A549 (cell line): ENCODE measurements at regions not wholly inside any gene's neighbourhood (a gene's known extent, or its start where the extent isn't known, plus 50 kb on each side); places are given as distances from the start of the nearest gene placed in this dataset.

Experiments used
- ATAC-seq, 2 experiments: fragments of 200-7000 bp in 1 of 2; fragments of >200 bp in 1 of 2; cut with Nextera tagmentation in 1 of 2; cut with Tn5 transposase in 1 of 2; 3 replicates each; pipeline versions ENCODE4 v1.8.0 to v1.9.1; 2018 to 2020; ENCODE audit warnings: mild to moderate bottlenecking in 1 of 2, moderate library complexity in 1 of 2
- CTCF ChIA-PET: fragments of 300-600 bp; sonication (Branson Sonifier 250); formaldehyde crosslinking; extraction: SDS; loops from one replicate; lab custom pipeline; 2021; ENCODE audit warnings: antibody characterized with exemption, inconsistent platforms; lab: Yijun Ruan, JAX
- POLR2A ChIA-PET: fragments of 350-600 bp; formaldehyde crosslinking; extraction: SDS; loops from one replicate; lab custom pipeline; 2021; ENCODE audit warnings: antibody characterized with exemption, inconsistent platforms; lab: Yijun Ruan, JAX
- DNase-seq, 2 experiments: peaks; one replicate each; pipeline versions ENCODE4 v3.0.0 to v3.0.0-alpha.2; 2011 to 2016; ENCODE audit warnings: low read depth in 1 of 2, low spot score in 1 of 2
- FAIRE-seq: peaks from 2 replicates; lab custom pipeline; 2011; peaks lifted over from hg19 to GRCh38; lab: Jason Lieb, UNC
- H3K27ac ChIP-seq, 2 experiments: fragments of >200 bp; sonication (Bioruptor Twin); formaldehyde crosslinking; 3 replicates each; pipeline ENCODE4 v1.5.1; 2016 to 2017
- H3K4me1 ChIP-seq: fragments of >200 bp; sonication (Bioruptor Twin); formaldehyde crosslinking; 3 replicates; pipeline ENCODE4 v1.6.1; 2016
- H3K4me2 ChIP-seq: fragments of >200 bp; sonication (Bioruptor Twin); formaldehyde crosslinking; 3 replicates; pipeline ENCODE4 v1.6.1; 2016
- H3K4me3 ChIP-seq: fragments of >200 bp; sonication (Bioruptor Twin); formaldehyde crosslinking; 3 replicates; pipeline ENCODE4 v1.5.1; 2016
- H3K9me3 ChIP-seq: fragments of >200 bp; sonication (Bioruptor Twin); formaldehyde crosslinking; 3 replicates; pipeline ENCODE4 v1.6.1; 2016
- CBX8 ChIP-seq: fragments of 200-600 bp; sonication (generic); IDR thresholded peaks from 2 replicates; pipeline ENCODE4 v1.6.1; 2016
- CEBPB ChIP-seq, 2 experiments: fragments of >200 bp in 1 of 2; sonication (Bioruptor Twin) in 1 of 2; formaldehyde crosslinking in 1 of 2; IDR thresholded peaks; 2 replicates each; pipeline ENCODE4 v1.6.1; 2012 to 2016
- CHD4 ChIP-seq: fragments of 200-600 bp; sonication (generic); IDR thresholded peaks from 2 replicates; pipeline ENCODE4 v1.6.1; 2016; ENCODE audit warnings: antibody characterized with exemption, mild to moderate bottlenecking, borderline replicate concordance
- CTCF ChIP-seq: fragments of >200 bp; sonication (Bioruptor Twin); formaldehyde crosslinking; IDR thresholded peaks from 3 replicates; pipeline ENCODE4 v1.5.1; 2016
- ESRRA ChIP-seq: fragments of 150-350 bp; IDR thresholded peaks from 2 replicates; pipeline ENCODE4 v1.6.1; 2014; ENCODE audit warnings: mild to moderate bottlenecking, low read length, borderline replicate concordance
- FOSB ChIP-seq: fragments of 250-450 bp; sonication (Bioruptor Pico); IDR thresholded peaks from 2 replicates; pipeline ENCODE4 v1.5.0; 2020; ENCODE audit warnings: mild to moderate bottlenecking, moderate library complexity
- FOXS1 ChIP-seq: fragments of 250-450 bp; sonication (Bioruptor Pico); IDR thresholded peaks from 2 replicates; pipeline ENCODE4 v1.5.0; 2020; ENCODE audit warnings: mild to moderate bottlenecking, moderate library complexity
- GATA3 ChIP-seq: IDR thresholded peaks from 2 replicates; pipeline ENCODE4 v1.6.1; 2012; ENCODE audit warnings: borderline replicate concordance
- HDAC2 ChIP-seq: fragments of 200-600 bp; sonication (generic); IDR thresholded peaks from 2 replicates; pipeline ENCODE4 v1.6.1; 2016
- HEYL ChIP-seq: fragments of 250-450 bp; sonication (Bioruptor Pico); IDR thresholded peaks from 2 replicates; pipeline ENCODE4 v1.8.0; 2021; ENCODE audit warnings: mild to moderate bottlenecking, moderate library complexity
- JUN ChIP-seq, 2 experiments: fragments of >200 bp; sonication (Bioruptor Twin); formaldehyde crosslinking; IDR thresholded peaks; 2 replicates in 1 of 2; 3 replicates in 1 of 2; pipeline ENCODE4 v1.6.1; 2016 to 2017
- JUNB ChIP-seq: fragments of >200 bp; sonication (Bioruptor Twin); formaldehyde crosslinking; IDR thresholded peaks from 2 replicates; pipeline ENCODE4 v1.6.1; 2016
- KDM1A ChIP-seq: fragments of 200-600 bp; sonication (generic); IDR thresholded peaks from 2 replicates; pipeline ENCODE4 v1.6.1; 2016; ENCODE audit warnings: low read depth, mild to moderate bottlenecking
- KDM5A ChIP-seq: fragments of 200-600 bp; sonication (generic); IDR thresholded peaks from 2 replicates; pipeline ENCODE4 v1.6.1; 2016; ENCODE audit warnings: antibody characterized with exemption, mild to moderate bottlenecking
- MAFK ChIP-seq: fragments of 450-650 bp; IDR thresholded peaks from 2 replicates; pipeline ENCODE4 v1.6.1; 2014; ENCODE audit not compliant: partially characterized antibody
- NR3C1 ChIP-seq: fragments of >200 bp; sonication (Bioruptor Twin); formaldehyde crosslinking; IDR thresholded peaks from 3 replicates; pipeline ENCODE4 v1.6.1; 2017
- PHF8 ChIP-seq: fragments of 200-600 bp; sonication (generic); IDR thresholded peaks from 2 replicates; pipeline ENCODE4 v1.6.1; 2016; ENCODE audit warnings: low read depth, mild to moderate bottlenecking, antibody characterized with exemption, moderate library complexity, borderline replicate concordance
- RAD21 ChIP-seq, 2 experiments: fragments of >200 bp in 1 of 2; sonication (Bioruptor Twin) in 1 of 2; formaldehyde crosslinking in 1 of 2; IDR thresholded peaks in 1 of 2; conservative IDR thresholded peaks in 1 of 2; 2 replicates in 1 of 2; 3 replicates in 1 of 2; pipeline ENCODE4 v1.6.1; 2012 to 2018; ENCODE audit warnings: inconsistent platforms in 1 of 2
- RARB ChIP-seq: fragments of 250-450 bp; sonication (Bioruptor Pico); IDR thresholded peaks from 2 replicates; pipeline ENCODE4 v1.8.0; 2021; ENCODE audit warnings: mild to moderate bottlenecking, moderate library complexity
- RFX5 ChIP-seq: fragments of 450-650 bp; IDR thresholded peaks from 2 replicates; pipeline ENCODE4 v1.7.1; 2014; ENCODE audit warnings: antibody characterized with exemption, mild to moderate bottlenecking, moderate library complexity
- ZC3H11A ChIP-seq: fragments of 450-650 bp; IDR thresholded peaks from 2 replicates; pipeline ENCODE4 v1.6.1; 2014; ENCODE audit warnings: antibody characterized with exemption, mild to moderate bottlenecking
- ZFP36 ChIP-seq: fragments of 450-650 bp; IDR thresholded peaks from 2 replicates; pipeline ENCODE4 v1.6.1; 2014; ENCODE audit warnings: borderline replicate concordance; ENCODE audit not compliant: partially characterized antibody
- ZSCAN20 ChIP-seq: fragments of 250-450 bp; sonication (Bioruptor Pico); IDR thresholded peaks from 2 replicates; pipeline ENCODE4 v1.8.0; 2022; ENCODE audit warnings: mild to moderate bottlenecking, moderate library complexity
- WGBS: methylation state at CpG from one replicate; pipeline ENCODE4 v1.1.6; 2017; ENCODE audit errors: missing lambda C conversion rate; 5-methylcytosine and 5-hydroxymethylcytosine counted together
- TF ChIP-seq, protein P1 (sequence below): fragments of 250-450 bp; sonication (Bioruptor Pico); IDR thresholded peaks from 2 replicates; pipeline ENCODE4 v1.5.0; 2020; ENCODE audit warnings: low read depth, mild to moderate bottlenecking, moderate library complexity
- TF ChIP-seq, protein P2 (sequence below): IDR thresholded peaks from 2 replicates; pipeline ENCODE4 v1.6.1; 2012; ENCODE audit warnings: low read depth, borderline replicate concordance
- TF ChIP-seq, protein P3 (sequence below): fragments of 250-450 bp; sonication (Bioruptor Pico); IDR thresholded peaks from 2 replicates; pipeline ENCODE4 v1.5.0; 2021; ENCODE audit warnings: mild to moderate bottlenecking, moderate library complexity, borderline replicate concordance
- TF ChIP-seq, protein P4 (sequence below): fragments of 150-350 bp; IDR thresholded peaks from 2 replicates; pipeline ENCODE4 v1.6.1; 2014; ENCODE audit warnings: low read depth, mild to moderate bottlenecking, low read length

GRCh38 chr3:67305160-67305559, 307.1 kb downstream of the KBTBD8 start:
- H3K4me2 ChIP-seq: no peak overlapping the region
- DNase-seq: no peak
- CTCF ChIA-PET: no interaction called here
- TF ChIP-seq CEBPB (IDR thresholded peaks at IDR 0.05): no peak
- no peak for TF ChIP-seq KDM5A
- TF ChIP-seq ESRRA: no peak
- TF ChIP-seq HEYL (CRISPR knock-in tag): no peak
- no peak for TF ChIP-seq KDM1A
- TF ChIP-seq RAD21 (conservative IDR thresholded peaks at IDR 0.05 in 1 of 2, IDR thresholded peaks at IDR 0.05 in 1 of 2): no peak
- no peak for TF ChIP-seq ZSCAN20
- TF ChIP-seq, protein P1, sequence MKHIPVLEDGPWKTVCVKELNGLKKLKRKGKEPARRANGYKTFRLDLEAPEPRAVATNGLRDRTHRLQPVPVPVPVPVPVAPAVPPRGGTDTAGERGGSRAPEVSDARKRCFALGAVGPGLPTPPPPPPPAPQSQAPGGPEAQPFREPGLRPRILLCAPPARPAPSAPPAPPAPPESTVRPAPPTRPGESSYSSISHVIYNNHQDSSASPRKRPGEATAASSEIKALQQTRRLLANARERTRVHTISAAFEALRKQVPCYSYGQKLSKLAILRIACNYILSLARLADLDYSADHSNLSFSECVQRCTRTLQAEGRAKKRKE (CRISPR knock-in tag): no peak
- TF ChIP-seq JUNB: no peak
- TF ChIP-seq JUN (IDR thresholded peaks at IDR 0.05): no peak
- TF ChIP-seq CHD4: no peak
- TF ChIP-seq MAFK: no peak
- TF ChIP-seq, all 56 proteins: peak for 0
- FAIRE-seq: no peak
- no peaks in the 10 kb centered on the region for H3K4me1 ChIP-seq
- no peak overlapping the region for H3K4me3 ChIP-seq
- POLR2A ChIA-PET: no interaction called here
- H3K9me3 ChIP-seq: no peaks in the 10 kb centered on the region
- ATAC-seq: no peak
- 44% methylated on average over 2 of the region's 2 CpGs for whole genome bisulfite sequencing
- no peak overlapping the region for H3K27ac ChIP-seq

GRCh38 chr3:67305922-67306321, 307.8 kb downstream of the KBTBD8 start:
- ChIA-PET POLR2A (no interaction called here), CTCF (no interaction called here)
- Histone ChIP-seq H3K27ac (no peak overlapping the region), H3K4me1 (no peaks in the 10 kb centered on the region), H3K9me3 (no peaks in the 10 kb centered on the region), H3K4me3 (no peak overlapping the region), H3K4me2 (no peak overlapping the region)
- no peak for TF ChIP-seq GATA3
- FAIRE-seq (no peak), DNase-seq (no peak), ATAC-seq (no peak)
- 48% methylated on average over 2 of the region's 2 CpGs for WGBS

DNA sequence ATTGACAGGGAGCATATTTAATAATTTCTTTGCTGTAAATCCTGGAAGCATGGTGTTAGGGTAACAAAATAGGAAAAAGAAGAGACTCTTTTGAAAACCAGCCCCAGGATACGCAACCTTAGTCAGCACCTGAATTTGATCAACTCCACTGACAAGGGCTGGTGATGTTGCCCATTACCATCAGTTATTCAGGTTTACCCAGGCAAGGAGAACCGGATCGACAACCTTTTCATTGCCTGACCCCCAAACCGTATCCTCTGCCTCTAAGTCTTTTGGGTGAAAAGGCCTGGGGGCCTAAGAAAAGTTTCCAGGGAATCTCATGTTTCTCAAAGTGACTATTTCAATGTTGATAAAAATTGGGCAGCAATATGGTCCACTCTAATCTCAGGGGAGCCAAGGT, 313.3 kb downstream of the KBTBD8 start:
- POLR2A ChIA-PET: no interaction called here
- no peaks in the 10 kb centered on the region for H3K9me3 ChIP-seq
- DNase-seq (no peak), FAIRE-seq (no peak), ATAC-seq (no peak)
- no peak overlapping the region for H3K4me3 ChIP-seq
- TF ChIP-seq ESRRA (no peak), ZFP36 (no peak), FOXS1 (CRISPR knock-in tag) (no peak), CBX8 (no peak)
- no peak overlapping the region for H3K27ac ChIP-seq
- 77% methylated on average over 4 of the region's 4 CpGs for WGBS
- H3K4me1 ChIP-seq: no peaks in the 10 kb centered on the region
- CTCF ChIA-PET: no interaction called here
- H3K4me2 ChIP-seq: no peak overlapping the region

DNA sequence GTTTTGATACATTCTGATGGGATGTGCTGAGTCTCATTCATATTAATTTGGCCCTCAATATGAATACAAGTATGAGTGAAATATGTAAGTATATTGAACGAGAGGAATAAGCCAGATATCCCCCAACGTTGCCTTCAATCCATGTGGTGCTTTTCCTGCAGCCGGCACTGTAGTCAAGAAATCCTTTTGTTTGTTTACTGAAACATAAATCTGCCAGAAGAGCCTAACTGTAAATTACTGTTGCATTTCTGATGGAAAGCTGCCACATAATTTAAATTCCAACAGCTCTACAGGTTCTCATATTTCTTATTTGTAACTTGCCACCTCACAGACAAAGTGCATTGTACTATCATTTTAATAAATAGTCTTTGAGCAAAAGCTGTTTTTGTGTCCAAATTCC, 314.0 kb downstream of the KBTBD8 start:
- Histone ChIP-seq H3K27ac (no peak overlapping the region), H3K4me2 (no peak overlapping the region), H3K9me3 (no peaks in the 10 kb centered on the region), H3K4me3 (no peak overlapping the region), H3K4me1 (no peaks in the 10 kb centered on the region)
- DNase-seq (no peak), FAIRE-seq (no peak), ATAC-seq (no peak)
- 11% methylated on average over 3 of the region's 3 CpGs for WGBS
- ChIA-PET CTCF (interaction anchor here (0.7 kb wide), 1 partner anchor 20 kb away, joined by 3 read pairs; no protein-coding TSS in a partner anchor), POLR2A (no interaction called here)
- TF ChIP-seq HEYL (CRISPR knock-in tag): no peak
- no peak for TF ChIP-seq PHF8
- no peak for TF ChIP-seq FOXS1 (CRISPR knock-in tag)
- TF ChIP-seq MAFK: no peak
- TF ChIP-seq NR3C1: no peak
- TF ChIP-seq, protein P2, sequence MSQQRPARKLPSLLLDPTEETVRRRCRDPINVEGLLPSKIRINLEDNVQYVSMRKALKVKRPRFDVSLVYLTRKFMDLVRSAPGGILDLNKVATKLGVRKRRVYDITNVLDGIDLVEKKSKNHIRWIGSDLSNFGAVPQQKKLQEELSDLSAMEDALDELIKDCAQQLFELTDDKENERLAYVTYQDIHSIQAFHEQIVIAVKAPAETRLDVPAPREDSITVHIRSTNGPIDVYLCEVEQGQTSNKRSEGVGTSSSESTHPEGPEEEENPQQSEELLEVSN: no peak
- no peak for TF ChIP-seq CTCF
- TF ChIP-seq RARB (CRISPR knock-in tag): no peak
- TF ChIP-seq, protein P3, sequence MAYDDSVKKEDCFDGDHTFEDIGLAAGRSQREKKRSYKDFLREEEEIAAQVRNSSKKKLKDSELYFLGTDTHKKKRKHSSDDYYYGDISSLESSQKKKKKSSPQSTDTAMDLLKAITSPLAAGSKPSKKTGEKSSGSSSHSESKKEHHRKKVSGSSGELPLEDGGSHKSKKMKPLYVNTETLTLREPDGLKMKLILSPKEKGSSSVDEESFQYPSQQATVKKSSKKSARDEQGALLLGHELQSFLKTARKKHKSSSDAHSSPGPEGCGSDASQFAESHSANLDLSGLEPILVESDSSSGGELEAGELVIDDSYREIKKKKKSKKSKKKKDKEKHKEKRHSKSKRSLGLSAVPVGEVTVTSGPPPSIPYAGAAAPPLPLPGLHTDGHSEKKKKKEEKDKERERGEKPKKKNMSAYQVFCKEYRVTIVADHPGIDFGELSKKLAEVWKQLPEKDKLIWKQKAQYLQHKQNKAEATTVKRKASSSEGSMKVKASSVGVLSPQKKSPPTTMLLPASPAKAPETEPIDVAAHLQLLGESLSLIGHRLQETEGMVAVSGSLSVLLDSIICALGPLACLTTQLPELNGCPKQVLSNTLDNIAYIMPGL (CRISPR knock-in tag): no peak
- TF ChIP-seq, protein P4, sequence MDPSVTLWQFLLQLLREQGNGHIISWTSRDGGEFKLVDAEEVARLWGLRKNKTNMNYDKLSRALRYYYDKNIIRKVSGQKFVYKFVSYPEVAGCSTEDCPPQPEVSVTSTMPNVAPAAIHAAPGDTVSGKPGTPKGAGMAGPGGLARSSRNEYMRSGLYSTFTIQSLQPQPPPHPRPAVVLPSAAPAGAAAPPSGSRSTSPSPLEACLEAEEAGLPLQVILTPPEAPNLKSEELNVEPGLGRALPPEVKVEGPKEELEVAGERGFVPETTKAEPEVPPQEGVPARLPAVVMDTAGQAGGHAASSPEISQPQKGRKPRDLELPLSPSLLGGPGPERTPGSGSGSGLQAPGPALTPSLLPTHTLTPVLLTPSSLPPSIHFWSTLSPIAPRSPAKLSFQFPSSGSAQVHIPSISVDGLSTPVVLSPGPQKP: no peak
- no peak for TF ChIP-seq HDAC2
- no peak for TF ChIP-seq FOSB (CRISPR knock-in tag)
- no peak for TF ChIP-seq RFX5
- no peak for TF ChIP-seq ZC3H11A
